Activated CD4-positive, alpha-beta T cell treated with anti-CD3 and anti-CD28 coated beads for 48 hours (primary cell): ENCODE measurements at regions not wholly inside any gene's neighbourhood (a gene's known extent, or its start where the extent isn't known, plus 50 kb on each side); places are given as distances from the start of the nearest gene placed in this dataset.

Experiments used
- DNase-seq: peaks from one replicate; pipeline ENCODE4 v3.0.0-alpha.2; 2020

DNA sequence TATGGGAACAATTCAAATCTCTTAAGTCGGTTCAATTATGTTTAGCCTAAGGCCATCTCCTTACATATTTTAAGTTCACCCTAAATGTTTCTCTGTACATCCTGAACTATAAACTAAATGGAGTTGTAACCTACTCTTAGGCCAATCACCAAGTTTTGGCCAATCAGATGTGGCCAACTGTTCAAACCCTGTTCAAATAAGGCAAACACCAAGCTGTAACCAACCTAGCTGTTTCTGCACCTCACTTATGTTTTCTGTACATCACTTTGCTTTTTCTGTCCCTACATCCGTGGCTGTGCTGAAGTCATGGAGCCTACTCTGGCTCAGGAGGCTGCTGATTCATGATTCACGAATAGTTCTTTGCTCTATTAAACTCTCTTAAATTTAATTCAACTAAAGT lies 165.3 kb downstream of the GASK1B start:
- DNase-seq: no peak

DNA sequence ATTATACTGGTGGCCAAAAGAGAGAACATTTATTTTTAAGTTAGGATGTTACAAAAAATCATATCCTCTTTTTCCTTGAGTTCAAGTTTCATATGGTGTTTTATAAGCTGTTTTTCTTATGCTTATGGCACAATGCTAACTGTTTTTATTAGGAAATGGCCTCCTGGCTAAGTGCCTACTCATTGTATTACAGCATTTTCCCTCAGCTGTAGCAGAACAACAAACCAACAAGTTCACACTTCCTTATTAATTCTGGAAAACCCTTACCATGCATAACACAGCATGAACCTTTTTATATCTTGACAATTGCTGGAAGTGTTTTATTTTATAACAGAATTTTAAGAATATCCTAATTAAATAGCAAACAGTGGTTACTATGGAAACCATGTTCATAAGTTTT lies 165.8 kb downstream of the GASK1B start:
- no peak for DNase-seq

DNA sequence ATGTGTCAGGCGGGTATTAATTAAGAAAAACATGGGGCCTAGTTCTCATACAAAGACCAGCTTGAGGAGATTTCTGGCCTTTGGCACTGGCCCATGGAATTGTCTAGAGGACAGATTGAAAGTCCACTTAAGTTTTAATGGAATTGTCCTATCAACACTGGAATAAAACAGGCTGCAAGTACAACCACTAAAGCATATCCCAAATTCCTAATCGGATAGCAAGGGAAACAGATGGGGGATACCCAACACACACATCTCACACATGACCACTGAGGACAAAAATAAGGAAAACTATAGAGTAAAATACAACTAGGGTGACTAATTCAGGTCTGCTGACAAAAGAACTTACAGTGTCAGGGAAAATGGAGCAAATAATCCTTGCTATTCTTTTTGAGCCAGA lies 167.8 kb downstream of the GASK1B start:
- no peak for DNase-seq

DNA sequence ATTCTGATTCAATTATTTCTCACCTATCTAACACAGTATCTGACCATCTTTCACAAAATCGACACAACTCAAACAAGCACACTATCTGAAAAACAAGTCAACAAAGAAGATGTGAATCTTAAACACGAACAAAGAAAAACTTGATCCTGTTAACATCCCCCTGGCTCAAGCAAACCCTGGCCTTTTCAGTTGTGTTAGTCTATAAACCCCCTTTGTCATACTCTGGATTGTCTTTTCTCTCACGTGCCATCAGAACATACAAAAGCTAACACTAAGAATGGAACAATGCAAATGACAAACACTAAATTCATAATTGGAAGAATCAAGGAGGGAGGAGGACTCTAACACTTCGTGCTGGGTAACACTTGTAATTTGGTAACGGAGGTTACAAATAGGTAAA lies 168.7 kb downstream of the GASK1B start:
- DNase-seq: no peak

DNA sequence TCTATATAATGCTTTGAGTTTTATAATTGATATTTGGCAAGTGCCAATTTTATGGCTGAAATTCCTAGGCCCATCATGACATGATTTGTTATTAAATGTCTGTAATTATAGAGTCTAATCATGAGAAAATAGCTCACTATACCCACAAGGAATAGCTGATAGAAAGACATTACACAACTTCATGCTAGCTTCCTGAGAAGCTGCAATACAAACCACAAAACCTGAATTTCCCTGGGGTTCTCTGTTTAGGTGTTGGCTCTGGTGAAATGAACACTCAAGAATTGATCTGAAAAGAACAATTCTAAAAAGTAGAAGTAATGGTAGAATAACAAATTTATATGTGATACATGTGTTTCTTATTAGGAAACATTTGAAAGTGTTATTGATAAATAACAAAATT lies 169.6 kb downstream of the GASK1B start:
- DNase-seq: no peak

DNA sequence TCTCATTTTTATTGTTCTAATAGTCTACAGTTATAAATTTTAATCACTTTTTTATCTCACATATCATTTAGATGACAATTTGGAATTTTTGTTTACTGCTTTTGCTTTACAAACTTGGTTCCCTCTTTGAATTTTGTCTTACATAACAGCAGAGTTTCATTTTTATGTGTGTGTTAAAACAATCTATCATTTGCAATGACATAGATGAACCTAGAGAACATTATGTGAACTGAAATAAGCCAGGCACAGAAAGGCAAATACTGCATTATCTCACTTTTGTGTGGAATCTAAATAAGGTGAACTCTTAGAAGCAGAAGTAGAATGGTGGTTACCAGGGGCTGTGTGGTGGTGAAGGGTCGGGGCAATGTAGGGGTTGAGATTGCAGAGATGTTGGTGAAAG lies 170.7 kb downstream of the GASK1B start:
- no peak for DNase-seq

DNA sequence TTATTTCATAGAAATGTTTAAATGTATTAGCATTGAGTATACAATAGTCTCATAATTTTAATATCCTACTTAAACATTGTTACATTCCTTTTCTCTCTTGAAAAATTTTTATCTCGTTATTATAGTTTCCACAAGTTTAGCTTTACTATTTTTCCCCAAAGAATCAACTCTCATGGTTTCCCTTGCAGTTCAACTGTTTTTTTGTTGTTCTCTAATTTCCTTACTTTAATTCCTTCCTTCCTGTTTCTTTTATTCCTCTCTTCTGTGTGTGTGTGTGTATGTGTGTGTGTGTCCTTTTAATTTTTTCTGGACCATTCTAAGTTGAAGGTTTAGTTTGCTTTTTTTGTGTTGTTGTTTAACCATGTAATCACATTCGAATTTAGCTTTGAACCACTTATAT lies 171.1 kb downstream of the GASK1B start:
- DNase-seq: no peak

DNA sequence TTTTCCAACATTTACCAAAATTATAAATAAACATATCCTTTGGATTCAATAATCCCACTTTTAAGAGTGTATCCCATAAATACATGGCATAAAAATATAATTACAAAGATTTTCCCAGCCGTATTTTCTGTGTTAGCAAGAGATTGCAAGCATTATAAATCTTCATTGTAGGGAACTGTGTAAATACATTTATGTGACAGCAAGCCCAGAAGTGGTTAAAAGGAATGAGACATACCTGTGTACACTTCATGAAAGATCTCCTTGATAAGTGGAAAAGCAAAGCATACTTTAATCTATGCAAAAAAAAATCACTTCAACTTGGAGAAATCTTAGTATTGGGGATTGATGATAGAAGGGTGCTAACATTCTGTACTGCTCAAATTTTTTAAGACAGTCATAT lies 173.1 kb downstream of the GASK1B start:
- DNase-seq: no peak

DNA sequence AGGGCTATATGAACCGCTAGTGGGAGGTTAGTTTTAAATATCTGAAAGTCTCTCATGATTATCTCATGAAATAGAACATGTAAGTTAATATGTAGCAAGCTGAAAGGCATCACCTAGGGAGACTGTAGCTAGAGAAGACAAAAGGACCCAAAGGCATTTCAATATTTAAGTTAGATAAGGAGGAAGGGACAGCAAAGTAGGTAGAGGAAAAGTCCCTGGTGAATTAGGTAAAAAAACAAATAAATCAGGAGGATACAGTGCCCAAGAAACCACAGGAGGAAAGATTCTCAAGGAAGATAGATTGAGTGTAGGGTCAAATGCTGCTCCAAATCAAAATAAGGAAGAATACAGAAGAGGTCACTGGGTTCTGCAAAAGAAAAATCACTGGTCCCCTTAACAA lies 175.5 kb downstream of the GASK1B start:
- no peak for DNase-seq

DNA sequence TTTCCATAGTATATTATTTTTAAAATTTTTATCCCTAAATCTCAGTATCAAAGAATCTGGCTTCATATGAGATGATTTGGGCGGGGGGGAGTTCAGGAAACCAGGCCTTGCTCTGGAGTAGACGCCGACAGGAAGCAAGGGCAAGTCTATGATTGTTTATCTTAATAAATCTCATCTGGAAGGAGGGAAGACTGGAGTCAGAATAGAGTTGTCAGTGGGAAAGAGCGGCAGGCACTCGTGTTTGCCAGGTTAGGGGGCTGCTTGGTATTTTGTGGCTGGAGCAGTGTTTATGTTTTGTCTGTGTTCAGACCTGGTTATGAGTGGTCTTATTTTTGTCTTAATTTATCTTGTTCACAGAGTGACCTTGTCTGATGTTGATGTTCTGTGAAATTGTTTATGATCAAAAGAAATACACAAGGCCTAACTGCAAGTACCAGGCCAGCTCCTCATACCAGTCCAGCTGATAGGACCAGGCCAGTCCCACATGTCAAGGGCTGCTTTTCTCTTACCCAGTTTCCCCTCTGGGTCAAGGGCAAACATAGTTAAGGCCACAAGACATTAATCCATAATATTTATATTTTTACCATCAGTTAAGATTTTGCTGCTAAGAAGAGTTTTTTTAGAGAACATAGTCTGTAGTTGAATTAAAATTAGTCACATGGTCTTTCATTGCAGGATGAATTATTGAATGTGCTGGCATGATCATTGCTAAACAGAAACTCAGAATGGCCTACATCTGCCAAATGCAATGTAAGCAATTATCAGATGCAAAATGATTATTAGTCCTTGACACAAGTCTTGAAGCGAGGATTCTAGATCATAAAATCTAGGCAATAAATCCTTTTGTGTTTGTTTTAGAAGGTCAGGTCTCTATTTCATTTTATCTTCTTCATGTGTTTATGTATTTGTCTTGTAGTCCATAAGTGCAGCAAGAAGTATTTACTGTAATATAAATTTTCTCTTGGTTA lies 176.5 kb downstream of the GASK1B start:
- DNase-seq: no peak

DNA sequence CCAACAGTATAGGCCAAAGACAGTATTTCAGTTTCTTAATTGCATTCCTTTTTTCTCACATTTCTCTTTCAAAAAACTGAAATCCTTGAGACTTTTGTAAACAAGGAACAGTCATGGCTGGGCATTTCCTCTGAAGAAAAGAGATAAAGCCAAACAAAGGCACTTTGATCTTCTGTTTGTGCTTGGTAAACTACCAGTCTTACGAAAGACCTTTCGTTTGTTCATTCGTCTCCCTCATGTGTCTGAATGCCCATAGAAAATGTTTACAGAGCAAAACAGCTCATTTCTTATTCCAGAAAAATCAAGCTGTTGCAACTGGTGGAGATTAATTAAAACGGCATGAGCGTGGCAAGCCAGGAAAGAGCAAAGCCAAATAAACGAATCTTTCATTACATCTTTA lies 178.0 kb downstream of the GASK1B start:
- no peak for DNase-seq

DNA sequence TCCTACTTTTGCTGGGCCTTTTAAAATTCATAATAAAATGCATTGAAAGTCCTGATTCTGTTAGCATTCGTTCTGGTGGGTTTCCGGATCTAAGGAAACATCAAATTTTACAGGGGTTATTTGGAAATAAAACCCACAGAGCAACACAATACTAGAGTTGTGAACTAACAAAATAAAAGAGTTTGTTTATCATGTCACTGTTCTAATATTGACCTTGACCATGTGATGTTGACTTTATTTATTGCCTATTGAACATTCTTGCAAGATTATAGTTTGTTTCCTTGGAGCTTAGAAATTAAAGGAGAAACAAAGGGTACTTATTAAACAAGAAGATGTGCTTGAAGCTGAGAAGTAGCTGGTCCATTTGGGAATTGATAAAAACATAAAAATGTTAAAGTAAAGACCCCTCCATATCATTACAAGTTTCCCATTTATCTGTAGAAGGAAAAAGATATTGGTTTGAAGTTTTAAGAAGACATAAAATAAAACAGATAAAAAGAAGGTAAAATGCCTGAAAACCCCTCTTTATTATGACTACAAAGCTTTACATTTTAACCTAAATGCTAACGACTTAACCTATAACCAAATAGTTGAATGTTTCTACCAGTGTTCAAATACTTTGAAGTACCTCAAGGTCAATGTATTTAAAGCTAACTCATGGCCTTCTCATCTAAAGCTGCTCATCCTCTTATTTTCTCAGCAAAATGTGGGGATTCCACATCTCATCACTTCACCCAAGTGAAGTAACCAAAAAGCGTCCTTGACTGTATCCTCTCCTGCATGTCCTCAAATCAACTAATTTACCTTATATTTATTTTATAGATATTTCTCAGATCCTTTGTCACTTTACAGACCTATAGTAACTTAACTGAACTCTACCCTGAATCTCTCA lies 179.6 kb downstream of the GASK1B start:
- no peak for DNase-seq

DNA sequence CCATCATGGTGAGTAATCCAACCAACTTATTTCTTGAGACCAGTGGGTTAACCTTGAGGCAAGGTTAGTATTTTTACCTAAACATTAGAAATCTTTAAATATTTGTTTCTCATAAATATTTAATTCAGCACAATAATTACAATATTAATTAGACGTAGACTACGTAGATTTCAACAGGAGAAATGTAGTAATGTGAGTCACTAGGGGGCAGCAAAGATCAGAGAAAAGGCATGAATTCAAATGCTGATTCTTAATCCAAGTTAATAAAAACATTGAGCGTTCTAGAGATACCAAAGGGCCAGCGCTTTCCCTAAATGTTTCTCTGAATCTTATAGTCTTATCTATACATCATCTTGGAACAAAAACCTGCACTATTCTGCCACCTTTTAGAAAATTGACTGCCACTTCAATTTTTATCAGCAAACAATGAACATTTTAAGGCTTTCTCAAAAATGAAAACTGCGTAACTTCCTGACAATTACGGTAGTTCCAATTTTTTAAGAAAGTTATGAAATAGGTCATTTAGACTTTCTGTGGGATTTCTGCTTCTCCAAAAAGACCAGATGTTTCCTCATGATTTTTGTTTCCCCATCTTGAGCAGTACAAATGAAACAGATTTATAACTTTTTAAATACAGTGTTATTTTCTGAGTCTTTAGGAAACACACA lies 180.7 kb downstream of the GASK1B start:
- DNase-seq: peak; percentile 16

DNA sequence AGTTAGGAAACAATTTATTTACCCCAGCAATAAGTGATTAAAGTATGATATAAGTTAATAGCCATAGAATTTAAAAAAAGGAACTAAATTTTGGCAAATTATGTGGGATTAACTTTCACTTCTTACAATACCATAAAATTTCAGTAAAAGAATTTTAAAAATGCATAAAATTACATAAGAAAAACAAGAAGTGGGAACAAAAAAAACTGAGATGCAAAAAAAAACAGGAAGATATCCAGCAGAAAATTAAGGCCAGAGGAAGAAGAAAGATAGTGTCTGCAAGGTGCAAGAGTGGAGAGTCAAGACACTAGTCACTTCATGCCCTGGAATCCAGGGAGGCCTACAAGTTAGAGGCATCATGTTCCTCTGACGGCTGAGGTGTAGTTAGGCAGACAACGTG lies 184.2 kb downstream of the GASK1B start:
- no peak for DNase-seq

DNA sequence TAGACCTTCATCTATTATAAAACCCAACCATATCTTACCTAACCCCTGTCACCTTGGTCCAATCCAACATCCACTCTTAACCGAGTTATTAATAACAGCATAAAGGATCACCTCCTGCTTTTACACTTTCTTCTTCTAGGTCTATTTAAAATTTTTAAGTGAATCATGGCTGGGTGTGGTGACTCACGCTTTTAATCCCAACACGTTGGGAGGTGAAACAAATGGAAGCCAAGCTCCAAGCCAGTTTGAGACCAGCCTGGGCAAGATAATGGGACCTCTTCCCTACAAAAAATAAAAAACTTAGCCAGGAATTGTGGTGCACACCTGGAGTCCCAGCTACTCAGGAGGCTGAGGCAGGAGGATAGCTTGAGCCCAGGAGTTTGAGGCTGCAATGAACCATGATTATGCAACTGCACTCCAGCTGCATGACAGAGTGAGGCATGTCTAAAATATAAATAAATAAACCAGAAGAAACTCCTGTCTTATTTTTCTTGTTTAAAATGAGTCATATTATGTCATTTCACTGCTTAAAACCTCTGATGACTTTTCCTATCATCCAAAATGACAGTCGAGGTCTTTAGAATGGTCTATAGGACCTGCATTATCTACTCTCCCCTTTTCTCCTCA lies 188.4 kb downstream of the GASK1B start:
- no peak for DNase-seq

DNA sequence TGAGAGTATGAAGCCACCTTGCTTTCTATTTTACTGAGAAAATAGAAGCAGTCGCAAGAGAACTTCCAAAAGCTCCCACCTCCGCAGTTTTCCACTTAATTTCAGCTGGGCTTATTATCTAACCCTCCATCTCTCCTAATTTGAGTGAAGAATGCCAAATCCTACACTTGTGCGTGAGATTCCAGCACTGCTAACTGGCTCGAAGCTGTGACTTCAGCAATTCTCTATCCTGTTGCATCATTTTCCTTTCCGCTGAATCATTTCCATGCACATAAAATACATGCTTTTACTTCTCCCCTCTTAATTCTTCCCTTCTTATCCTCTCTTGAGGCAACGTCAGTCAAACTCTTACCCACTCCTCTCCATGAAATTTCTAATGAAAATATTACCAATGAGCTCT lies 189.5 kb downstream of the GASK1B start:
- DNase-seq: no peak

DNA sequence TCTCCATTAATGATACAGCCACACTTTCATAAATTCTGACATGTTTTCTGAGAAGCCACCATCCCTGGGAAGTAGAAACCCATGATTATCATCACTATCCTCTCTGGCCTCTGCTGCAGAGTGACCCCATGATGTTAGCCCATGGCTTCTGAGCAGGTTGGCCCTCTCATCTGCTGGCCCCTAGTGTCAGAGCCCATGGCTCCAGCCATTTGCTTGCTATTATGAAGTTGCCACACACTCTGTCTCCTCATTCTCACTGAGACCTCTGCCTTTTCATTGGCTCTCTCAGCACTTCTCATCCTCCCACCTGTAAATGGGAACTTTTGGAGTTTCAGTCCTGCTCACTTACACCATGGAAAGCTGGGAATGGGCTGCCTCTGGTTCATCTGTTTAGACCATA lies 192.7 kb downstream of the GASK1B start:
- no peak for DNase-seq

DNA sequence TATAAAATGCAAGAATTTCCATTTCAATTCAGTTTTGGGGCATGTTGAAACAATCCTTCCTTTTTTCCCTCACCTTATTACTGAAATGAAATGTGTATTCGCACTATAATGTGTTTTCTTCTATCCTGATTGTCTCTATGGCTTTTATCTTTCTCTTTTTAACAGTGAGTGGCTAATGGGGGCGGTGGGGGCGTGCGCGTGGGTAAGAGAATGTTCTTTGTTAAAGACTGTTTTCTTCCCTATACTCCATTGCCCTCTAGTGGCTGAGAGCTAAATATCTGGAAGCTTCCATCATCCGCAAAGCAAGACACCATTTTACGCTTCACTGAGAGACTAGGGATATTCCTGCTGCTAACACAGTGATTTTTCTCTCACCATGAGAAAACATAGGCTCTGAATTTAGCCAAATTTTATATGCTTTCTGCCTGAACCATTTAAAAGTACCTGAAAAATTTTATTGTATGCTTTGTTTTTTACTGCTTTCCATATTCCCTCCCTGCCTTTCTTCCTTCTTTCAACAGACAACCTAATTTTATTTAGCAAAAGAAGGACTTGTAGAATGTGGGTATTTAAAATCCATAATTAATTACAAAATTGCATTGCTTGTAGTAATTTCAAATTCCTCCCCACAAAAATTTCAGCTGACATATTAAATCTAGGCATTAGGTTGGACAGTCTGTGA lies 194.0 kb downstream of the GASK1B start:
- peak; percentile 13 for DNase-seq

DNA sequence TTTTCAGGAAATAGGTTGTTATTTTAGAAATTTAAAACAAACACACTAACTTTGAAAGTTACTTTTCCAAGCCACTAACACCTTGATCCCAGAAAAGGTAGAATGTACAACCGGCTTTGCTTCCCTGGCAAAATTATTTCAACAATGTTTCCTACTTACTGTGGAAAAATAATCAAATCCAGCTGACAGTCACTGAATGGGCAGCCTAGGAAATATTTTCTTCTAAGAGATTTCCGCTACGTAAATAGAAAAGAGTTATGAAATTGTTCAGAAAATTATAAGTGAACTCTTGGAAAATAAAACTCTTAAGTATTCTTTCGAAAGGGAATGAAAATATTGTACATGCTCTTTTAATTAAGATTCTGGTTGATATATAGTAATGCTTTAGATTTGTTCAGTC lies 195.7 kb downstream of the GASK1B start:
- no peak for DNase-seq

DNA sequence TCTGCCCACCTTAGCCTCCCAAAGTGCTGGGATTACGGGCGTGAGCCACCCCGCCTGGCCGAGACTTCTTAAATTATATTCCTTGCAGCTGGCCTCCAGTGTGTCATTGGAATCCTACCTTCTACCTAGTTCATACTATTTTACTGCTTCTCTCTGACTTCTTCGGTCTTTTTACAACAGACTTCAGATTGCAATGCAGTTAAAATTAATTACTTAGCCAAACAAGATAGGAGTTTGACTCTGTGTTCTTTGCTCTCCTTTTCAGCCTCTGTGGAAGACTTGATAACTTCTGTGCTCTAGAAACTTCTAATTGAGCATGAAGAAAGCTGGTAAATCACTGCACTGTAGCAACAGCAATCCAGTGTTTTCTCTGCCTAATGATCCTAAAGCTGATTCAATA lies 199.5 kb downstream of the GASK1B start:
- DNase-seq: no peak

DNA sequence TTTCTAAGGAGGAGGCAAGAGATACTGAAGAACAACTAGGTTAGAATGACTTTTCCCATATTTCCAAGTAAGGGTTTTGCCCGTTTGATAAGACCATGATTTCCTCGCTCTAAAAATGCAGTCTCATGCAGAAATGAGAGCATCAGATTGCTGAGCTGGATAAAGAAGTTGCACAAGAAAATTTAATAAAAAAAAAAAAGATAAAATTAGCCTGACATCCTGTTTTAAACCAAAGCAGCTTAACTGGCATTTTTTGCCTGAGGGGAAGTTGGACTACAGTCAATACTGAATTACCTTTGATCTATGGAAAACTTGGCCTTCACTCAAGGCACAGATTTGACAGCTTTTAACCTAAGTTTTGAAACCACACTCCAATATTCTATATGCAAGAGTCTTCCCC lies 208.4 kb downstream of the GASK1B start:
- no peak for DNase-seq

DNA sequence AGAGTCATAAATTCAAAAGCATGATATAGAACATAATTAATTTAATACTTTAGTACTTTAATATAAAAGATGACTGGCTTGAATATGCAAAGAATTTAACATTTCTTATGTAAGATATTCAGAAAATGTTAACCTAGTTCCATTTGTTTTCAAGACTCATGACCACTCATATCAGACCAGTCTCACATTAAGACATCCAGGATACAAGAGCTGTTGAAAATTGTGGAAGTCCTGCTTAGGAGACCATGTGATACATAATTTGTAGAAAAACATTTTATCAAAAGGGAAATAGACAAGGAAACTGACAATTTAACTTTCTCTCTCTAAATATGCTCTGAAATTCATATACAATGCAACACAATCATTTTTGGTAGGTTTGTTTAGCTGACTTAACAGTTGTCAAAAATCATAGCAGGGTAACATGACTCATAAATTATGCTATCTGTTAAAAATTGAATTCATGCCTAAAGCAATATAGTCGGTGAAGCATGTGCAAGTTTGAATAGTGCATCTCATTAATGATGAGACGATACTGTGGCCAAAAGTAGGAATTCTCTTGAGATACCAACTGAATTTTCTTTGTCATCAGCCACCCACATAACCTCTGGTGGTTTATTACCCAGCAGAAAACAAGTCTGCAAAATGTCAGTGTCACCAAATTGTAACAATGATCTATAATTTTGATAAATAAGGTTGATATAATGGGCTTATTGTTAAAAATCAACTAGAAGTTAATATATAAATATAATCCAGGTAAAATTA lies 211.4 kb downstream of the GASK1B start:
- no peak for DNase-seq
